Stimulated activated CD4-positive, alpha-beta T cell treated with anti-CD3 and anti-CD28 coated beads, Interleukin-2, amount 100 ng/mL, for 24 hours (primary cell): ENCODE measurements at regions not wholly inside any gene's neighbourhood (a gene's known extent, or its start where the extent isn't known, plus 50 kb on each side); places are given as distances from the start of the nearest gene placed in this dataset.
A peak's percentile ranks its signal among the peaks of the same experiment; 100 is the strongest.
"Not testable (repeated sequence)": the region's sequence is repeated elsewhere in the genome, so short reads cannot be mapped to it uniquely, and the experiment has no call there.

Source experiments
- DNase-seq, 2 donors: peaks; one replicate each; pipeline ENCODE4 v3.0.0-alpha.2; 2020

- DNase-seq, result no peak
Measured at GRCh38 chr10:21403256-21404015, 122.0 kb downstream of the SKIDA1 start.

DNA sequence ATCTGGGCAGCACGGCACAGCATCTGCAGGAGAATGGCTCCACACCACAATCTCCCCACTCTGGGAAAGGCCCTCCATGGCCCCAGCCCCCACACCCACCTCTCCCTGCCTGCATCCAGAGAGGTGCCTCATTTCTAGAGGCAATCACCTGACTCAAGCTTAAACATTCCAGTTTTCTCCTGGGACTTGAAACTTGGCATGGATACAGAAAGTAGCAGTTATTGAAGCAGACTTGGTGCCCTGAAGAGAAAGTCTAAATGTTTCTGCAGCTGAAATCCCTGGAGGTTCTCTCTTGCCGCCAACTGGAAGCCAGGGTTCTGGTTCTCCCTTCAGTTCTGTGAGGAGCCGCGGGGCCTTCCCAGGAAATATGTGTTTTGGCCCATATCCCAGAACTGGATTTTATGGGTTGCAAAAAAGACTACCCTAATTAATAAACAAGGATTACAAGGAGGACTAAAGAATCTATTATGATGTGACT, 122.8 kb downstream of the SKIDA1 start:
- DNase-seq, result no peak

DNA sequence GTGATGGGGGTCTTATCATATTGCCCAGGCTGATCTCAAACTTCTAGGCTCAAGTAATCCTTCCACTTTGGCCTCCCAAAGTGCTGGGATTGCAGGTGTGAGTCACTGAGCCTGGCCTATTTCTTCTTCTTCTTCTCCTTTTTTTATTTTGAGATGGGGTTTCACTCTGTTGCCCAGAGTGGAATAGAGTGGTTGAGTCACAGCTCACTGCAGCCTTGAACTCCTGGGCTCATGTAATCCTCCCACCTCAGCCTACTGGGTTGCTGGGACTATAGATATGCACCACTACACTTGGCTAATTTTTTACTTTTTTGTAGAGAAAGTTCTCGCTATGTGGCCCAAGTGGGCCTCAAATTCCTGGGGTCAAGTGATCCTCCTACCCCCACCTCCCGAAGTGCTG, 124.3 kb downstream of the SKIDA1 start:
- DNase-seq, result no peak

- no peak for DNase-seq
Measured at GRCh38 chr10:21399392-21400035, 126.0 kb downstream of the SKIDA1 start.

DNA sequence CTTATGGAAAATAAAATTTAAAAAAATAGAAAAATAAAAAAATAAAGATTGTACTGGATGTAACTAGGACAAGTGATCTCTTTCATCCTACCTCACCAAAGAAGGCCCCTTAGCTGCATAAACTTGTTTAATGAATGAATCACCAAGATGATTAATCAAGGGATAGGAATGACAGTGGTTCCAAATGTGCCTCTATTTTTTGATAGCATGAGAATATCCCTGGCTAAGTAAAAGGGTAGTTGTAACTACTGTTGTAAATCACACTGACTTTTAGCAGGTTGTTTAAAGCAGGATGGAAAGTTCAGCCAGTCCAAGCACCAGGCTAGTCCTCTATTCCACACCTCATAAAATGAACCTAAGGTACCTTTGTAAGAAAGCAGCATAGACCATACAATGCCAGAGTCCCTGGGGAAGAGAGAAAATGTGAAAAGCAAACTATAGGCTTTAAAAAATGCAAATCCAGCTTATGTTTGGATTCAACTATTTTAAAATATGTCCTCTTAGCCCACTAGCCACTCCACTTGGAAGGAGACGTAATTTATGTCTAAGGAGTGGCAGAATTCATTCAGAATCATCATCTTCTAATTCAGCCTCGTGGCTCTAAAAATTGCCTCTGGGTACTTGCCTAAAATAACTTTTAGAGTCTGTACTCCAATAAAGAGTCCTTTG, 126.8 kb downstream of the SKIDA1 start:
- DNase-seq, result no peak

- DNase-seq, result no peak
Measured at GRCh38 chr10:21396889-21397288, 128.6 kb downstream of the SKIDA1 start.

GRCh38 chr10:21393931-21394330, 131.6 kb downstream of the SKIDA1 start:
- DNase-seq, result no peak

DNA sequence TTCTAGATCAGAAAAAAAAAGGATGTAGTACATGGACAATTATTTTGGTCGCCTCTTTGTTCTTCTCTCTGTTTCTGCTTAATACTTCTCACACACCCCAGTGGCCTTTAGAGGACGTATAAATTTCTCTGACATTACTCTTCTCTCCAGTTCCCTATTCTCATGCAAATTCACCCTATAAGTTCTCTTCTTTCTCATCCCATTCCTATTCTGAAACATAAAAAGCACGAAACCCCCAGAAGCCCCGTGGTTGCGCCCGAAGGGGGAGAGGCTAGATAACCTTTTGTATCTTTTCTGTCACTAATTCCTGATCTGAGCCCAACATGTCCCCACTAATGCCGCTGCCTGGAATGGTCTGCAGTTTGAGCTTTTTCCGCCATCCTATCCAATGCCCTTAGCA, 136.9 kb downstream of the SKIDA1 start:
- no peak for DNase-seq

DNA sequence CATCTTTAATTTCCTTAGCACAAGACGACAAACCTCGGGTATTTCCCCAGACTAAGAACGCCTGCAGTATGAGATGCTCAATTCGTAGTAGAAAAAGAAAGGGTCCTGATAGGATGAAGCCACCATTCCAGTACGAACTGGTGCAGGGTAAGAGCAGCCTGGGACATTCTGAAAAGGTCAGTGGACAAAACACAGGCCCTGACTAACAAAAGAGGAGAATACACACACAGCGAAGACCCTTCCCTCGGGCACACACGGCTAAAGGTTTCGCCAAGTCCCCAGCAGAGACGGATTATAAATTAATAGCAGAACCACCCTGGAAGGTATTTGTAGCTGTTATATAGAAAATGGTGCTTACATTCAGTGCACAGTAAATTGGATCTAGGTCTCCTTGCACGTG, 137.6 kb downstream of the SKIDA1 start:
- no peak for DNase-seq

DNA sequence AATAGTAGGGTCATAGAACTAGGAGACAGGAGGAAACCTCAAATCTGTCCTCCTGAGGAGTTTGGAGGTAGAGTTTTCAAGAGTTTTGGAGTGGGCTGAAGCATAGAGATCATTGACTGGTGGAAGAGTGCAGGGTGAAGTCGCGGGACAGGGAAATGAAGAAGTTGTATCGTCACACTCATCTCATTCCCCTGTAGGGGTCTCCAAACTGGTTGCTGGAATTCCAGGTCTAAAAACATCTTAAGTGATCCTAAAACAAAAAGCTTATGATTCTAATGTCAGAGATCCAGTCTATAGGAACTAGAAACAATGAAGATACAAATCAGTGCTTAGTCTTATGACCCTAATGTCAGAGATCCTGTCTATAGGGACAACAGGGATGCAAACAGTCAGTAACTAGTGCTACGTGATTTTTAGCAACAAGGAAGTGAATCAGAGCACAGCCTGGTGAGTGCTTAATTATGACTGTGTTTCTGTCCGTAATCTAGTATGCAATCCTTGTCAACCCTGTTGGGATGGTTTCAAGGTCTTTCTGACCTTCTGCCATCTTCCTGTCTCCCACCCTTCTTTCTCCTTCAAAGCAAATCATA, 139.4 kb downstream of the SKIDA1 start:
- no peak for DNase-seq

- DNase-seq, result no peak
Measured at GRCh38 chr10:21385536-21385935, 139.9 kb downstream of the SKIDA1 start.

GRCh38 chr10:21379143-21379542, 146.3 kb downstream of the SKIDA1 start:
- DNase-seq, result no peak

DNA sequence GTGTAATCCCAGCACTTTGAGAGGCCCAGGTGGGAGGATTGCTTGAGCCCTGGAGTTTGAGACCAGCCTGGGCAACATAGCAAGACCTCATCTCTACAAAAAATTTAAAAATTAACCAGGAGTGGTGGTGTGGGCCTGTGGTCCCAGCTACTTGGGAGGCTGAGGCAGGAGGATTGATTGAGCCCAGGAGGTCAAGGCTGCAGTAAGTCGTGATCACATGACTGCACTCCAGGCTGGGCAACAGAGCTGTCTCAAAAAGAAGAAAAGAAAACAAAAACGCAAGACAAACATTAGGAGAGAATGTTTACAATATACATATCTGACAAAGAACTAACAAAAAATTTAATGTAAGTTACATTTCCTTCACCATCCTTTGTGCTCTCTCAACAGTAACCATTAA, 150.2 kb downstream of the SKIDA1 start:
- DNase-seq, result not testable (repeated sequence)

- not testable (repeated sequence) for DNase-seq
Measured at GRCh38 chr10:21373881-21374280, 151.6 kb downstream of the SKIDA1 start.

- DNase-seq, result peak; percentile 24 to 32
Measured at GRCh38 chr10:21372651-21373410, 152.7 kb downstream of the SKIDA1 start.

GRCh38 chr10:21369697-21370096, 155.8 kb downstream of the SKIDA1 start:
- no peak for DNase-seq

GRCh38 chr10:21368728-21369425, 156.6 kb downstream of the SKIDA1 start:
- DNase-seq, result no peak

GRCh38 chr10:21368022-21368582, 157.4 kb downstream of the SKIDA1 start:
- no peak for DNase-seq

DNA sequence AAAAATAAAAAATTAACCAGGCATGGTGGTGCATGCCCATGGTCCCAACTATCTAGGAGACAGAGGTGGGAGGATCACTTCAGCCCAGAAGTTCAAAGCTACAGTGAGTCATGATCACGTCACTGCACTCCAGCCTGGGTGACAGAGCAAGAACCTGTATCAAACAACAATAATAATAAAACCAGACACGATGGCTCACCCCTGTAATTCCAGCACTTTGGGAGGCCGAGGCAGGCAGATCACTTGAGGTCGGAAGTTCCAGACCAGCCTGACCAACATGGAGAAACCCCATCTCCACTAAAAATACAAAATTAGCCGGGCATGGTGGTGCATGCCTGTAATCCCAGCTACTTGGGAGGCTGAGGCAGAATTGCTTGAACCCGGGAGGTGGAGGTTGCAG, 159.4 kb downstream of the SKIDA1 start:
- not testable (repeated sequence) for DNase-seq

- no peak for DNase-seq
Measured at GRCh38 chr10:21364196-21365114, 161.0 kb downstream of the SKIDA1 start.

DNA sequence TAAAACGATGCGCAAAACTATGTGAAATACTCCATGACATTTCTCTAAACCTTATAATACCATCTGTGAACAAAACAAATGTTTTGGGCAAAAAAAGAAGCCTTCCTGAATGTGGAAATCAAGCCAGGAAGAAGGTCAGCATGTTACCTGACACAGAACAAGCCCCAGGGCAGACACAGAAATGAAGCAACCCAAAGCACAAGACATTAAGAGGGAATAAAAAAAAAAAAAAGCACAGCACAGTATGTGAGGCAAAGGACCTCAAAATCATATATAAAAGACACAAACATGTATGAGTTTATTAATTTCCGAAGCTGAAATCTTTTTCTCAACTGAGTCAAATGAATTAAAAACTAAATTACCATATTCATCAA, 161.8 kb downstream of the SKIDA1 start:
- DNase-seq, result no peak
